ENCODE measurements at regions not wholly inside any gene's neighbourhood (a gene's known extent, or its start where the extent isn't known, plus 50 kb on each side); places are given as distances from the start of the nearest gene placed in this dataset.
"Not testable (repeated sequence)": the region's sequence is repeated elsewhere in the genome, so short reads cannot be mapped to it uniquely, and the experiment has no call there.

DNA sequence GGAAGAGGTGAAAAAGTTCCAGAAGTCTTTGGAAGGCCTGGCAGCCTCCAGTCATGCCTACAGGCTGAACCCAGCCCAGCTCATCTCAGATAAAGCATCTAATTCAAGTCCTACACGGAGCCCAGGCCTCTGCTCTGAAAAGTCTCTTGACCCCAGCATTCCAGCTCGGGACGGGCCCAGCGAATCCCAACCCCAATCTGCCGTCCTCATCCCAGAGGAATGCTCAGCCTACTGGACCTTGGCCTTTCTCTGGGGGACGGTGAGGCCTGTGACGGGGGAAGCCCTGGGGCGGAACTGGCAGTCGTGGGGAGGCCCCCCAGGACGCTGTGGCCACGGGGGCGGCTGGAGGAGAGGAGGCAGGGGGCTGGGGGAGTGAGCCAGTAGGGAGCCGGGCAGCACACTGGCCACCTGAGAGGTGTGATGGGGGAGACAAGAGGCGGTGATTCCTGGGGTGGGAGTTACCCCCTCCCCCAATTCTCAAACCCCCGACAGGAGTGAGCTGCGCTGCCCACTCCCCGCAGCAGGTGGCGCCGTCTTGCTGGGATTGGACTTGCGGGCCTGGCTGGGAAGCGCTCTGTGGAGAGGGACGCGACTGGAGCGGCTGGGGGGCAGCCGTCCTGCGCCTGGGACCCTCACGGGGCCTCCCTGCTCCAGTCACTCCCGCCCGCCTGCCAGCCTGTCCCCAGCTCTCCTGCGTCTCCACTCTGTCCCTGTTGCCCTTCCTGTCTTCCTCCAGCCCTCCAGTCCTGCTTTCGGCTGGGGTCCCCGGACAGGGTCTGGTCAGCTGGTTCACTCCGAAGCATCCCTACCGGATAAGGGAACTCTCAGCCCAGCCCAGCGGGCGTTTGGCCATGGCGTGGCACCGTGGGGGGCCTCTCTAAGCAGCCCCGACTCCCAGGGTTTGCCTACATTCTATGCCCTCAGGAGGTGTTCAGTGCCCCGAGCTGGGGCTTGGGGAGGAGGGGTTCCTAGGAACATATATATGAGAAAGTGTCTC, 182.6 kb upstream of the HAAO start:
- peak in 9 of 11 donors; percentile 65 to 78 (median 70) for DNase-seq (ENCODE audit: extremely low read depth in 1 of 11, low read depth in 9 of 11, low spot score in 4 of 11)

DNA sequence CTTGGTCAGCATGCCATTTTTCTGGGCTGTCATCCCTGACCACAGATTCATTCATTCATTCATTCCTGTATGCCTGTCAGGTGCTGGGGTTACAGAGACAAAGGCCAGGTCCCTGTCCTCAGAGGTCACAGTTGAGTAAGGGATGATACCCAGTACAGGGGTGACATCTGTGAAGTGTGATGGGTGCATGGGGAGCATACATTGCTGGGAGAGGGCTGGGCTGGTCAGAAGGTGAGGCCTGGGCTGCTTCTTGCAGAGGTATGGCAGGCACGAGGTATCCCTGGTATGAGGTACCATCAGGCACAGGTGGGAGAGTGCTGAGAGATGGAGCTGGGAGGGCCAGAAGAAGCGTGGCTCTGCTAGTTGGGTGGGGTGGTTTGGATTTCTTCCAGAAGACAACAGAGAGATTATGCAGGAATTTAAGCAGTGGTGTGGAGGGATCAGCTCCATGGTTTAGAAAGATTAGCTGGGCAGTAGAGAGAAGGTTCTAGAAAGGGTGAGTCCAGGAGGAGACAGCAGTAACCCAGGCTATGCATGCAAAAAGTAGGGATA, 181.9 kb upstream of the HAAO start:
- DNase-seq (ENCODE audit: extremely low read depth in 1 of 11, low read depth in 9 of 11, low spot score in 4 of 11), result no peak

DNA sequence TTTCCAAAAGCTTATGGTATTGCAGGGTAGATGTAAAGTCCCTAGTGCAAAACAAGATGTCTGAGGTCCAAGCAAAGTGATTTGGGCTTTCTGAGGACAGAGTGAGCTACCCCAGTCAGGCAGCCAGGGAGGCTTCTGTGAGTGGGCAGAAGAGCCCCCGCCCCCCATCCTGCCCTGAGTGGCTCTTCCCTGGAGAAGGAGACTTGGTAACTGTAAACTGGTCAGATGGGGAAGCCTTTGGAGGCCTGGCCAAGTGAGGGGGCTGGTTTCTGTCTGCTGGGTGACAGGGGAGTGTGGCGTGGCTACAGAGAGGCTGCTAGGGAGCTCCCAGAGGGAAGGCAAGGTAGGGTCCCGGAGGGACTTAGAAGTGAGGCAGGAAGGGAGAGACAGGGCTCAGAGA, 181.3 kb upstream of the HAAO start:
- no peak for DNase-seq (ENCODE audit: extremely low read depth in 1 of 11, low read depth in 9 of 11, low spot score in 4 of 11)

DNA sequence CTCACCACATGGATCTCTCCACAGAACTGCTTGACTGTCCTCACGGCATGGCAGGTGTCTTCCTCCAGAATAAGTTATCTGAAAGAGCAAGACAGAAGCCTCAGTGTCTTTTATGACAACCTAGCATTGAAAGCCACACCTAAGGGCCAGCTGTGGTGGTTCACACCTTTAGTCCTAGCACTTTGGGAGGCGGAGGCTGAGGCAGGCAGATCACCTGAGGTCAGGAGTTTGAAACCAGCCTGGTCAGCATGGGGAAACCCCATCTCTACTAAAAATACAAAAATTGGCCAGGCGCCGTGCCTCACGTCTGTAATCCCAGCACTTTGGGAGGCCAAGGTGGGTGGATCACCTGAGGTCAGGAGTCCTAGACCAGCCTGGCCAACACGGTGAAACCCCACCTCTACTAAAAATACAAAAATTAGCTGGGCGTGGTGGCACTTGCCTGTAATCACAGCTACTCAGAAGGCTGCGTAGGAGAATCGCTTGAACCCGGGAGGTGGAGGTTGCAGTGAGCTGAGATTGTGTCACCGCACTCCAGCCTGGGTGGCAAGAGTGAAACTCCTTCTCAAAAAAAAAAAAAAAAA, 180.6 kb upstream of the HAAO start:
- DNase-seq (ENCODE audit: extremely low read depth in 1 of 11, low read depth in 9 of 11, low spot score in 4 of 11), result not testable (repeated sequence)

DNA sequence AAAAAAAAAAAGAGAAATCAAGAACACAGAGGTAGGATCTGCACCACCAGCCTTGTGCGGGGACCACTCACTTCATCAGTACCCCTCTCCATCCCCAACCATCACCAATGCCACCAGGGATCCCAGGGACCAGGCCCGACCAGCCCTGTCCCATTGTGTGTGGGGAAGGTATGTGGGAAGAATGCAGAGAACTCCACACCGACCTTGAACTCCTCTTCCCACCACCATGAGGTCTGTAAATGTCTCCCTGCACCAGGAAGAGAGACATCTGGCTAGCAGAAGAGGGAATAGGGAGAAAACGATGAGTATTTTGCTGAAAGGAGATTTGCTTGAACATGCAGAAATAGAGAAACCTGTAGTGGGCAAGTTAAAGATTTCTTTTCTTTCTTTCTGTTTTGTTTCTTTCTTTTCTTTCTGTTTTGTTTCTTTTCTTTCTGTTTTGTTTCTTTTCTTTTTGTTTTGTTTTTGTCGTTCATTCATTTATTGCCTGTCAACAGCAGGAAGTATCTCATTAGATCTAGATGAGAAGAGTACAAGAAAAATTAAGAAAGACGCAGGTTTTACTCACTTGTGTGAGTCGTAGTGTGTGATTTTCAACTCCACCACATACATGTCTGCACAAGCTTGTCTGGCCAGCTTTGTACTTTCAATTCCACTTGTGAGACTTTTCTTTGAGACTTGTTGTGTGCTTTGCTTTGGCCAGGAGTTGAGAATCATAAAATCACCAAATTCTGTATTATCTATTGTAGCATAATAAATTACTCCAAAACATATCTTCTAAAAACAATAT, 179.8 kb upstream of the HAAO start:
- no peak for DNase-seq (ENCODE audit: extremely low read depth in 1 of 11, low read depth in 9 of 11, low spot score in 4 of 11)

DNA sequence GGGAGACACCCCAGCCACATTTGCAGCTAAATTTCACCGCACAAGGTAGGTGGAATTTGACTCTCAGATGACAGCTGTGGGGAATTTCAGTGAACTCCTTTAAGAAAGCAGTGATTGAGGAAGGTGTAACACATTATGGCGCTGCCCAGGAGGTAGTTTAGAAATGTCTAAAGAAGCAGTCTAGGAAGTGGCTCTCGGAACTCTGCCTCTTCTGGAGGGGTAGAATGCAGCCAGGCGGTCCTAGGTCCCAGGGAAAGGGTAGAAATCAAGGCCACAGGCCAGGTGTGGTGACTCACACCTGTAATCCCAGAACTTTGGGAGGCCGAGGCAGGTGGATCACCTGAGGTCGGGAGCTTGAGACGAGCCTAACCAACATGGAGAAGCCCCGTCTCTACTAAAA, 179.0 kb upstream of the HAAO start:
- DNase-seq (ENCODE audit: extremely low read depth in 1 of 11, low read depth in 9 of 11, low spot score in 4 of 11), result no peak

DNA sequence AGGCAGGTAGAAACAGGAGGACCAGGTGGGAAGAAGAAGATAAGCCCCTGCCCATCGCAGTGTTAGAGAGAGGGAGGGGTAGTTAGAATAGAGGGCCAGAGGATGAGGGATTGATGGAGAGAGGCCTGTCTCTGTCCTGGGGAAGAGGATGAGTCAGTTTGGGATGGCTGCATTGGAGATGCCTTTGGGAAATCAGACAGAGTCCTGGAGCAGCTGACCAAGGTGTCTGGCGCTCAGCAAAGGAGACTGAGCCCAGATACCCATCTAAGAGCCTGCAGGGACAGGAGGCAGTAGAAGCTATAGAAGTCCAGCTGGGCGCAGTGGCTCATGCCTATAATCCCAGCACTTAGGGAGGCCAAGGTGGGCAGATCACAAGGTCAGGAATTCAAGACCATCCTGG, 177.8 kb upstream of the HAAO start:
- no peak for DNase-seq (ENCODE audit: extremely low read depth in 1 of 11, low read depth in 9 of 11, low spot score in 4 of 11)

DNA sequence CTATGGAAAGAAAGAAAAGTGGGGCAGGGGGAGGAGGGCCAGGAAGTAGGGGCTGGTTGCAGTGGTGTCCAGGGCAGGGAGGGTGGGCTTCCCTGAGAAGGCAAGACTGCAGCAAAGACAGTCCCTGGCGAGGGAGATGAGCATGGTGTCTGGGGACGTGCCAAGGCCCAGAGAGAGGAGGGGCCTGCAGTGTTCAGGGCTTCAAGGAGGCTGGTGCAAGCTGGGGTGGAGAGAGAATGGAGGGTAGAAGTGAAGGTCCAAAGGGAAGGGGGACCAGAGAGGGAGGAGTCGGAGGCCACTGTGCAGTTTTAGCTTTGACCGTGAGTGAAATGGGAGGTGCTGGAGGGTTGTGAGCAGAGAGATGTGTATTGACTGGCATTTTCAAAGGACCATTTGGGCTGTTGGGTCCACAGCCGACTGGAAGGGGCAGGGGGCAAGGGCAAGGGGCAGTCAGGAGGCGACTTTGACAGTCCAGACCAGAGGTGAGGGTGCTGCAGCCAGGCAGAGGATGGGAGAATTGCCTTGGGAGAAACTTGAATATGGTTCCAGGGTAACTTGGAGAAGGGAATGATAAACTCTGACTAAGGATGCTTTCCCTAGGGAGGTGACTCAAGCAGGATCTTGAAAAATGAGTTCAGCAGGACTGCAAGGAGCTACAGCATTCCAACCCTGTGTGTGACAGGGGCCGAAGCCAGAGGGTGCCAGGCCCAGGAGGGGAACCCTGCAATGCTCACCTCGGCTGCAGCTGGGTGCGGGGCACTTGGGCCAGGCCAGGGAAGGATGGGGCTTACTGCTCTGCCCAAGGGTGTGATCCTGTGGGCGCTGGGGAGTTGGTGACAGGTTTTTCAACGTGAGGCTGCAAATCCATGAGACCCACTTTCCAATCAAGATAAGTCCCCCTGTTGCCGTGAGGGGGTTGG, 177.1 kb upstream of the HAAO start:
- no peak for DNase-seq (ENCODE audit: extremely low read depth in 1 of 11, low read depth in 9 of 11, low spot score in 4 of 11)

DNA sequence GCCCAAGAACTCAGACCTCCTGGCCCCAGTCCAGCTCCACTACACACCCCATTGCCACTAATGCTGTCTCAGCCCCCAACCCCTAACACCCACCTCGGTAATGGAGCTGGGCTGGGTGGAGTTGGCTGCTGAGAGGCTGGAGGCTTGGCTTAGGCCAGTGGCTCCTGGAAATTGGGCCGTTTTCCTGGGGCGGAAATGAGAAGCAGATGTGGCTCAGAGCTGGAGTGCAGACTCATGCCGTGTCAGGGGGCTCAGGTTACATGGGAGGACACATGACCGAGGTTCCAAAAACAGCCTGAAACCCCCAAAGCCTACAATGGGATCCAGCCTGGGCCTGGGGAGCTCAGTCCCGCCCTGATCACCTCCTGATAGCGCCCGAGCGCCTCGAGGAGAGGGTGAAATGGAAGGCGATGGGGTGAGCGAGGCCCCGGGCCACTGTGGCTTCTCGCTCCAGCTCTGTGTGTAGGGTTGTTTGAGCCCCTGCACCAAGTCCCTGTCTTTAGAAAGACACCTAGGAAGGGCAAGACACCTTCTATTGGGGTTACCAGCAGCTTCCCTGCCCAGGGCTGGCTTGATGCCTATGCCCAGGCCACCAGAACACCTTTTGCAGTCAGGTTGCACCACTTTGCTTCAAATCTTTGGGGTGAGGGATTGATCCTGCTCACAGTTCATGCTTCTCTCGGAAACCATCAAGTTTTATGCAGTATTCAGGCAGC, 175.7 kb upstream of the HAAO start:
- DNase-seq (ENCODE audit: extremely low read depth in 1 of 11, low read depth in 9 of 11, low spot score in 4 of 11), result peak in 6 of 11 donors; percentile 59 to 87 (median 64)

DNA sequence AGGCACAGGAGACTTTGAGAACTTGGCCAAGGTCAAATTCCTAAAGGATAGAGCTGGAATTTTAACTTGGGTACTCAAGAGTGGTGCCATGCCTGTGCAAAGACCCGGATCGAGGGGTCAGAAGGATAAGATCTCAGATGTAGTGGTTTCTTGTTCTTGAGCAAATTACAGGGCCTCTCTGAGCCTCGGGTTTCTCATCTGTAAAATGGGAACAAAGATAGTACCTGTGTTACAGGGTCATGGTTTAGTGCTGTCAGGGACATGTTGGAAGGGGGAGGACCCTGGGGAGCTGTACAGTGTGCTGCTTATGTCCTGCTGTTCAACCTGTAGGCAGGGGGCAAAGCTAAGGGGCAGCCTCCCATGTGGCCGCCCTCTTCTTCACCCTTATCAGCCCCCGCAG, 173.5 kb upstream of the HAAO start:
- DNase-seq (ENCODE audit: extremely low read depth in 1 of 11, low read depth in 9 of 11, low spot score in 4 of 11), result no peak

DNA sequence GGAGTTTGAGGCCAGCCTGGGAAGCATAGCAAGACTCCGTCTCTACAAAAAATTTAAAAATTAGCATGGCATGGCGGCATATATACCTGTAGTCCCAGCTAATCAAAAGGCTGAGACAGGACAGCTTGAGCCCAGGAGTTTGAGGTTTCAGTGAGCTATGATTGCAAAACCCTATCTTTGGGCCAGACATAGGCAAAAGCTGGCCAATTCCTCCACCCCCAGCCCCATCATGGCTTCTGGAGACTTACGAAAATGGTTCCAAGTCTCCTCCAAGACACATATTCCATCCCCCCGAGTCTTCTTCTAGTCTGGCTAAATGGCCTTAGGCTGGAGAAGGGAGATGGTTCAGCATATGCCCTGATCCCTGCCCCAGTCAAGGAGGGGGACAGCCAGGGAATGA, 172.8 kb upstream of the HAAO start:
- DNase-seq (ENCODE audit: extremely low read depth in 1 of 11, low read depth in 9 of 11, low spot score in 4 of 11), result no peak

DNA sequence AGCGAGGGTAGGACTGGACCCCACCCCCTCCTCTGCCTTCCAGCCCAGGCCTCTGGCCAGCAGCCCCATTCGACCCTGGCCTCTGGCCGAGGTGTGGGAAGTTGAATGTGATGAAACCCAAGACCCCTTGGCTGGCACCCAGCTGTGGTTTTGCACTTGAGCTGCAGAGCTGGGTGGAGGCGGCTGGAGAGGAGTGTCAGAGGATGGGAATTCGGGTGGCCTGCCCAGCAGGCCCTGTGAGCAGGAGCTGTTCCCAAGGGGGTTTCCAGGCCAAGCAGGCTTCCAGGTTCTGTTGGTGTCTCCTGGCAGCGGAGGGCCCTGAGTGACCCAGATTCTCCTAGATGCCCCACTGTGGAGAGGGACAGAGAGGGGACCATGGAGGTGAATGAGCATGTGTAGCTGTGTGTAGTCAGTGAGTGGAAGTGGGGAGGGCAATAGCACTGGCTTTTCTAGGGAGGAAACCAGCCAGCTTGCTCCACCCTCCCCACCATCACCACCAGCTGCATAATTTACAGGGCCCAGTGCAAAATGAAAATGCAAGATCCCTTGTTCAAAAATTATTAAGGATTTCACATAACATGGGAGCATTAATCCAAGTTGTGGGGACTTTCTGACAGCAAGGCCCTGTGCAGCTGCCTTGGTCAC, 172.2 kb upstream of the HAAO start:
- DNase-seq (ENCODE audit: extremely low read depth in 1 of 11, low read depth in 9 of 11, low spot score in 4 of 11), result no peak

DNA sequence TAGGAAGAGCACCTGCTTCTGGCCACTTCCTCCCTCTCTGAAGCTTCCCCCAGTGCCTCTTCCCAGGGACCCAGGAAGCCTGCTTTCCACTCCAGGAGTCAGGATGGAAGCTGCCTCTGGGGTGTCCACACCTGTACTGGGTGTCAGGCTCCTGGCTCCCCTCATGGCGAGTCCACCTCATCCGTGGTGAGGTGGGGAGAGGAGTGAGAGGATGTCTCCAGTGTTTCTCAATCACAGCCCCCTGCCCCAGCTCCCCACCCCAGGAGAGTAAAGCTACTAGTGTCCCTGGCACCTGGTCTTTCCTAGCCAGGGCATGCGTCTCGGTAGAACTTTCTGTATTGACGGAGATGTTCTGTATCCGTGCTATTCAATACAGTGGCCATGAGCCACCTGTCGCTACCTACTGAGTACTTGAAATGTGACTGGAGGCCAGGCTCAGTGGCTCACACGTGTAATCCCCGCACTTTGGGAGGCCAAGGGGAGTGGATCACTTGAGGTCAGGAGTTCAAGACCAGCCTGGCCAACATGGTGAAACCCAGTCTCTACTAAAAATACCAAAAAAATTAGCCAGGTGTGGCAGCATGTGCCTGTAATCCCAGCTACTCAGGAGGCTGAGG, 171.2 kb upstream of the HAAO start:
- no peak for DNase-seq (ENCODE audit: extremely low read depth in 1 of 11, low read depth in 9 of 11, low spot score in 4 of 11)

DNA sequence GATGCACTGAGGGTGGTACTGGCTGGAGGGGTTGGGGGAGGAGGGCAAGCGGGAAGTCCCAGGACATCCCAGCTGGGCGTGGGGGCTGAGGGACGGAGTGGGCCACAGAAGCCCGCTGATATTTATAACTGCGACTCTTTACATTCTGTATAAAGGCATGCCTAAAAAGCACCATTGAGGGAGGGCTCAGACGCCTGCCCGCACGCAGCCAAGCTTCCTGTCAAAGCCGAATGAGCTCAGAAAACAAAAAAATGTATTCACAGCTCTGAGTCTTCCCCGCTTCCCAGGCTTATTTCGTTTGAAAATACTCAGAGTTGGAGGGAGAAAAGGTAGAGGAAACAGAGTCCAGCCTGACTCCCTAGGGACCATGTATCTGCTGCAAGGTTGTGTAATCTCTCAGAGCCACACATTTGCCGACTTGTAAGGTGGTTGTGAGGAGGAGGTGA, 170.1 kb upstream of the HAAO start:
- no peak for DNase-seq (ENCODE audit: extremely low read depth in 1 of 11, low read depth in 9 of 11, low spot score in 4 of 11)

DNA sequence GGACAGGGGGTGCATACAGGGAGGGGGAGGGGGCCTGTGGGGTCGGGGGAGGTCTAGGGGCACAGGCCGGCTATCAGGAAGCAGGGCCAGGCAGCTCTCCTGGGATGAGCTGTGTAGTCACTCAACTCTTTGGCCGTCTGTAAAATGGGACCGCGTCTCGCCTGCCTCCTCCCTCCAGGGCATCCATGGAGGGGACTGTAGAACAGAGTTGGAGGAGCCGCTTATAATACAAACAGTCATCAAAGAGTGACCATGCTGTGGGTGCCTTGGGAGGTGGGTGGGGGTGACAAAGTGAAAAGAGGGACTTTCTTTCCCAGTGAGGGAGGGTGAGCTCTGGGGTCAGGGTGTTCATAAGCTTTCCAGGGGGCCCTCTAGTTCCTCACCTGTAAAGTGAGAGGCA, 169.6 kb upstream of the HAAO start:
- DNase-seq (ENCODE audit: extremely low read depth in 1 of 11, low read depth in 9 of 11, low spot score in 4 of 11), result no peak

DNA sequence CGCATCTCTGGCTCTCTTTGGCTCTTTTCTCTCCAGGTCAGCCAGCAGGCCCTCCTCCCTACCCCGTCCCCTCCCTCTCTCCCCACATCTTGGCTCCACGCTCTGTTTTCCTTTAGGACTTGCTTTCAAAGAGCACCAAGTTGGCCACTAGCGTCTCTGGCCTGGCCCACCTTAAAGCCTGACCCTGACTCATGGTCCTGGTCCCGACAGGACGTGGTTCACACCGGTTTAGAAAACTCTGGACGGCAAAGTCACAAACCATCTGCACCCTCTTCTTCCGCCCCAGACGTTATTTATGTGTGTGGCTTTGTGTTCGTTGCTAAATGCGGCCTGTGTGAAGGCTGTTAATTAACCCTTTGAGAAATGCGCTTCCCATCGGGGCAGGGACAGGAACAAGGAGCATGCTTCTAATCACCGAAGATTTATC, 169.0 kb upstream of the HAAO start:
- peak in 3 of 11 donors; percentile 44 to 64 (median 55) for DNase-seq (ENCODE audit: extremely low read depth in 1 of 11, low read depth in 9 of 11, low spot score in 4 of 11)

DNA sequence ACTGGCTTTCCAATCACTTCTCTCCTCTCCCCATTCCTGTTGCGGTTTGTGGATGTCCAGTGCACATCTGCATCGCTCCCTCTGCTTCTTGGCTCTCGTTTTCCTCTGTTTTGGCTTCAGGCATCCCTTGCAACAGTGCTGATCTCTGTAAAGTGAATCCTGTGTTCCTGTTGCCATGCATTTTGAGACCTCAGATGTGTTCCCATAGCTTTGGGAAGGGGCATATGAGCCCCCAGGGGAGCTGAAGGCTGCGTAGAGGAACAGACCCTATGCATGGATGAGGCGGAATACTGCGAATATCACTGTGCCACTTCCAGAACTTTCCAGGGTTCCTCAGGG, 168.4 kb upstream of the HAAO start:
- no peak for DNase-seq (ENCODE audit: extremely low read depth in 1 of 11, low read depth in 9 of 11, low spot score in 4 of 11)

Measured in renal cortex interstitium (tissue), 11 donors.